ENCODE measurements at regions not wholly inside any gene's neighbourhood (a gene's known extent, or its start where the extent isn't known, plus 50 kb on each side); places are given as distances from the start of the nearest gene placed in this dataset.

GRCh38 chr6:147852772-147853171, 344.3 kb downstream of the SAMD5 start:
- Mint-ChIP-seq H3K27me3 (ENCODE audit: low read depth in 2 of 2) (no peaks in the 10 kb centered on the region), H3K27ac (no peak overlapping the region), H3K36me3 (no peaks in the 10 kb centered on the region), H3K9me3 (peaks cover 2 to 9% of the 10 kb centered on the region in 2 donors), H3K4me1 (no peaks in the 10 kb centered on the region), H3K4me3 (no peak overlapping the region)
- no peaks in the 10 kb centered on the region for H3K4me1 ChIP-seq (ENCODE audit: control insufficient read depth, insufficient read depth, low read length)
- no peak for TF ChIP-seq CTCF (IDR thresholded peaks at IDR 0.05)
- H3K9me3 ChIP-seq (ENCODE audit: control insufficient read depth, insufficient read depth, low read length): no peaks in the 10 kb centered on the region
- no peak for ATAC-seq
- H3K4me3 ChIP-seq (ENCODE audit: low read length): no peak overlapping the region
- no peak overlapping the region for H3K27ac ChIP-seq (ENCODE audit: low read length)
- no peak for DNase-seq
- no peaks in the 10 kb centered on the region for H3K36me3 ChIP-seq (ENCODE audit: control insufficient read depth, insufficient read depth, low read length)
- H3K27me3 ChIP-seq (ENCODE audit: control insufficient read depth, insufficient read depth, low read length): no peaks in the 10 kb centered on the region
- intact Hi-C loops (cut with micrococcal nuclease): no loop called here
- WGBS (ENCODE audit: insufficient coverage): 77% methylated on average over 2 of the region's 2 CpGs

GRCh38 chr6:147853574-147853973, 345.1 kb downstream of the SAMD5 start:
- WGBS (ENCODE audit: insufficient coverage): no CpG with 5 or more reads among the region's 3 CpGs
- Mint-ChIP-seq H3K4me3 (no peak overlapping the region), H3K9me3 (peaks cover 2 to 9% of the 10 kb centered on the region in 2 donors), H3K27ac (no peak overlapping the region), H3K27me3 (ENCODE audit: low read depth in 2 of 2) (no peaks in the 10 kb centered on the region), H3K4me1 (no peaks in the 10 kb centered on the region), H3K36me3 (no peaks in the 10 kb centered on the region)
- Histone ChIP-seq H3K4me3 (ENCODE audit: low read length) (no peak overlapping the region), H3K27ac (ENCODE audit: low read length) (no peak overlapping the region), H3K4me1 (ENCODE audit: control insufficient read depth, insufficient read depth, low read length) (no peaks in the 10 kb centered on the region), H3K36me3 (ENCODE audit: control insufficient read depth, insufficient read depth, low read length) (no peaks in the 10 kb centered on the region), H3K9me3 (ENCODE audit: control insufficient read depth, insufficient read depth, low read length) (no peaks in the 10 kb centered on the region), H3K27me3 (ENCODE audit: control insufficient read depth, insufficient read depth, low read length) (no peaks in the 10 kb centered on the region)
- DNase-seq: no peak
- ATAC-seq: no peak
- no peak for TF ChIP-seq CTCF (IDR thresholded peaks at IDR 0.05)
- intact Hi-C loops (cut with micrococcal nuclease): no loop called here

- Mint-ChIP-seq H3K27ac (no peak overlapping the region), H3K4me3 (no peak overlapping the region), H3K36me3 (no peaks in the 10 kb centered on the region), H3K27me3 (ENCODE audit: low read depth in 2 of 2) (no peaks in the 10 kb centered on the region), H3K4me1 (no peaks in the 10 kb centered on the region), H3K9me3 (peaks cover 2 to 9% of the 10 kb centered on the region in 2 donors)
- ATAC-seq (no peak), DNase-seq (no peak)
- H3K4me3 ChIP-seq (ENCODE audit: low read length): no peak overlapping the region
- H3K4me1 ChIP-seq (ENCODE audit: control insufficient read depth, insufficient read depth, low read length): no peaks in the 10 kb centered on the region
- intact Hi-C loops (cut with micrococcal nuclease): no loop called here
- no peaks in the 10 kb centered on the region for H3K9me3 ChIP-seq (ENCODE audit: control insufficient read depth, insufficient read depth, low read length)
- no peak for TF ChIP-seq CTCF (IDR thresholded peaks at IDR 0.05)
- no peaks in the 10 kb centered on the region for H3K27me3 ChIP-seq (ENCODE audit: control insufficient read depth, insufficient read depth, low read length)
- H3K36me3 ChIP-seq (ENCODE audit: control insufficient read depth, insufficient read depth, low read length): no peaks in the 10 kb centered on the region
- no peak overlapping the region for H3K27ac ChIP-seq (ENCODE audit: low read length)
- WGBS (ENCODE audit: insufficient coverage): 83% methylated on average over 2 of the region's 3 CpGs
Measured at GRCh38 chr6:147855803-147856482, 347.5 kb downstream of the SAMD5 start.

GRCh38 chr6:147856687-147857086, 348.2 kb downstream of the SAMD5 start:
- H3K4me3 Mint-ChIP-seq: no peak overlapping the region
- no peaks in the 10 kb centered on the region for H3K4me1 Mint-ChIP-seq
- H3K27ac Mint-ChIP-seq: no peak overlapping the region
- no peaks in the 10 kb centered on the region for H3K4me1 ChIP-seq (ENCODE audit: control insufficient read depth, insufficient read depth, low read length)
- H3K9me3 ChIP-seq (ENCODE audit: control insufficient read depth, insufficient read depth, low read length): no peaks in the 10 kb centered on the region
- no peak for TF ChIP-seq CTCF (IDR thresholded peaks at IDR 0.05)
- ATAC-seq (no peak), DNase-seq (no peak)
- H3K36me3 Mint-ChIP-seq: no peaks in the 10 kb centered on the region
- H3K27ac ChIP-seq (ENCODE audit: low read length): no peak overlapping the region
- peaks cover 2 to 9% of the 10 kb centered on the region in 2 donors for H3K9me3 Mint-ChIP-seq
- 90% methylated on average over 4 of the region's 5 CpGs for WGBS (ENCODE audit: insufficient coverage)
- H3K36me3 ChIP-seq (ENCODE audit: control insufficient read depth, insufficient read depth, low read length): no peaks in the 10 kb centered on the region
- no peak overlapping the region for H3K4me3 ChIP-seq (ENCODE audit: low read length)
- no peaks in the 10 kb centered on the region for H3K27me3 ChIP-seq (ENCODE audit: control insufficient read depth, insufficient read depth, low read length)
- H3K27me3 Mint-ChIP-seq (ENCODE audit: low read depth in 2 of 2): no peaks in the 10 kb centered on the region
- intact Hi-C loops (cut with micrococcal nuclease): no loop called here
